ENCODE measurements at regions not wholly inside any gene's neighbourhood (a gene's known extent, or its start where the extent isn't known, plus 50 kb on each side); places are given as distances from the start of the nearest gene placed in this dataset.

DNA sequence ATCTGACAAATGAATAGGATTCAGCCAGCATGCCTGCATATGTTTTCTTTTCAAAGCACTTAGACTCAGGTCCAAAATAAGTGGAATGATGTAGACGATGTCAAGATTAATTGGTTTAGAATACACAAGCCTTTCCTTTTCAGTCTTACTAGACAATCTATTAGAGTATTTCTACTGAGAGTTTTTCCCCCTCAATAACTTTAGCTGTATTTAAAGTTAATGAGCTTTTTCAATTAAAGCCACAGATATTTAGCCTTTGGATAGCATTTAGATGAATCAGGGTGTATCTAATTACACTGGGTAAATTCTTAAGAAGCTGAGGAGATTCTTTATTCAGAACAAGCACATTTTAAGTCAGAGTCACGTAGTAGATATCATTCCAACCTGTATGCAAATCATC is 198.7 kb upstream of the MPDZ start:
- no peaks in the 10 kb centered on the region for H3K27me3 ChIP-seq (replicated peaks; ENCODE audit: insufficient read depth, low read length)
- TF ChIP-seq EZH2phosphoT487 (IDR thresholded peaks at IDR 0.05; ENCODE audit: low read length), result no peak
- TF ChIP-seq EZH2 (optimal IDR thresholded peaks at IDR 0.05; ENCODE audit: low read depth, low read length), result no peak
- TF ChIP-seq, protein P1, sequence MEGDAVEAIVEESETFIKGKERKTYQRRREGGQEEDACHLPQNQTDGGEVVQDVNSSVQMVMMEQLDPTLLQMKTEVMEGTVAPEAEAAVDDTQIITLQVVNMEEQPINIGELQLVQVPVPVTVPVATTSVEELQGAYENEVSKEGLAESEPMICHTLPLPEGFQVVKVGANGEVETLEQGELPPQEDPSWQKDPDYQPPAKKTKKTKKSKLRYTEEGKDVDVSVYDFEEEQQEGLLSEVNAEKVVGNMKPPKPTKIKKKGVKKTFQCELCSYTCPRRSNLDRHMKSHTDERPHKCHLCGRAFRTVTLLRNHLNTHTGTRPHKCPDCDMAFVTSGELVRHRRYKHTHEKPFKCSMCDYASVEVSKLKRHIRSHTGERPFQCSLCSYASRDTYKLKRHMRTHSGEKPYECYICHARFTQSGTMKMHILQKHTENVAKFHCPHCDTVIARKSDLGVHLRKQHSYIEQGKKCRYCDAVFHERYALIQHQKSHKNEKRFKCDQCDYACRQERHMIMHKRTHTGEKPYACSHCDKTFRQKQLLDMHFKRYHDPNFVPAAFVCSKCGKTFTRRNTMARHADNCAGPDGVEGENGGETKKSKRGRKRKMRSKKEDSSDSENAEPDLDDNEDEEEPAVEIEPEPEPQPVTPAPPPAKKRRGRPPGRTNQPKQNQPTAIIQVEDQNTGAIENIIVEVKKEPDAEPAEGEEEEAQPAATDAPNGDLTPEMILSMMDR (IDR thresholded peaks at IDR 0.05; ENCODE audit: low read length), result no peak
- H3K4me2 ChIP-seq (ENCODE audit: low read depth, low read length), result no peak overlapping the region
- no peaks in the 10 kb centered on the region for H3K9me2 ChIP-seq (replicated peaks; ENCODE audit: insufficient read depth, low read length)
- no peaks in the 10 kb centered on the region for H4K20me1 ChIP-seq (ENCODE audit: insufficient read depth, low read length)
- DNase-seq, result no peak
- no peaks in the 10 kb centered on the region for H3K4me1 ChIP-seq (ENCODE audit: low read length)
- H3K27ac ChIP-seq (ENCODE audit: low read length), result no peak overlapping the region
- no peaks in the 10 kb centered on the region for H3F3A ChIP-seq (ENCODE audit: insufficient read depth, low read length)
- no peaks in the 10 kb centered on the region for H3K79me2 ChIP-seq (ENCODE audit: low read length)
- no peaks in the 10 kb centered on the region for H3K9me3 ChIP-seq (replicated peaks; ENCODE audit: insufficient read depth, low read length)
- H3K4me3 ChIP-seq (ENCODE audit: low read length), result no peak overlapping the region
- no peaks in the 10 kb centered on the region for H3K36me3 ChIP-seq (replicated peaks; ENCODE audit: insufficient read depth, low read length)
- no peak overlapping the region for H2AFZ ChIP-seq (ENCODE audit: low read length)
- H3K9ac ChIP-seq (ENCODE audit: low read length), result no peak overlapping the region

- Histone ChIP-seq H3K36me3 (replicated peaks; ENCODE audit: insufficient read depth, low read length) (no peaks in the 10 kb centered on the region), H3K9ac (ENCODE audit: low read length) (no peak overlapping the region), H3K9me3 (replicated peaks; ENCODE audit: insufficient read depth, low read length) (no peaks in the 10 kb centered on the region), H3F3A (ENCODE audit: insufficient read depth, low read length) (no peaks in the 10 kb centered on the region), H3K4me2 (ENCODE audit: low read depth, low read length) (no peak overlapping the region), H3K4me3 (ENCODE audit: low read length) (no peak overlapping the region), H3K4me1 (ENCODE audit: low read length) (no peaks in the 10 kb centered on the region), H3K79me2 (ENCODE audit: low read length) (no peaks in the 10 kb centered on the region), H3K9me2 (replicated peaks; ENCODE audit: insufficient read depth, low read length) (no peaks in the 10 kb centered on the region), H3K27ac (ENCODE audit: low read length) (no peak overlapping the region), H2AFZ (ENCODE audit: low read length) (no peak overlapping the region), H3K27me3 (replicated peaks; ENCODE audit: insufficient read depth, low read length) (no peaks in the 10 kb centered on the region), H4K20me1 (ENCODE audit: insufficient read depth, low read length) (no peaks in the 10 kb centered on the region)
- DNase-seq, result no peak
- TF ChIP-seq, protein P1 (IDR thresholded peaks at IDR 0.05; ENCODE audit: low read length), result no peak
- TF ChIP-seq EZH2 (optimal IDR thresholded peaks at IDR 0.05; ENCODE audit: low read depth, low read length), result no peak
- TF ChIP-seq EZH2phosphoT487 (IDR thresholded peaks at IDR 0.05; ENCODE audit: low read length), result no peak
Observed at GRCh38 chr9:13470836-13471235, 191.3 kb upstream of the MPDZ start.

- no peak overlapping the region for H2AFZ ChIP-seq (ENCODE audit: low read length)
- H3K27ac ChIP-seq (ENCODE audit: low read length), result no peak overlapping the region
- no peaks in the 10 kb centered on the region for H4K20me1 ChIP-seq (ENCODE audit: insufficient read depth, low read length)
- H3K9me2 ChIP-seq (replicated peaks; ENCODE audit: insufficient read depth, low read length), result no peaks in the 10 kb centered on the region
- H3K9me3 ChIP-seq (replicated peaks; ENCODE audit: insufficient read depth, low read length), result no peaks in the 10 kb centered on the region
- TF ChIP-seq, protein P1 (IDR thresholded peaks at IDR 0.05; ENCODE audit: low read length), result no peak
- TF ChIP-seq EZH2phosphoT487 (IDR thresholded peaks at IDR 0.05; ENCODE audit: low read length), result no peak
- H3K4me2 ChIP-seq (ENCODE audit: low read depth, low read length), result no peak overlapping the region
- no peaks in the 10 kb centered on the region for H3K27me3 ChIP-seq (replicated peaks; ENCODE audit: insufficient read depth, low read length)
- DNase-seq, result no peak
- H3K9ac ChIP-seq (ENCODE audit: low read length), result no peak overlapping the region
- no peak overlapping the region for H3K4me3 ChIP-seq (ENCODE audit: low read length)
- H3K4me1 ChIP-seq (ENCODE audit: low read length), result no peaks in the 10 kb centered on the region
- no peaks in the 10 kb centered on the region for H3K79me2 ChIP-seq (ENCODE audit: low read length)
- no peaks in the 10 kb centered on the region for H3K36me3 ChIP-seq (replicated peaks; ENCODE audit: insufficient read depth, low read length)
- H3F3A ChIP-seq (ENCODE audit: insufficient read depth, low read length), result no peaks in the 10 kb centered on the region
Observed at GRCh38 chr9:13467157-13467556, 187.7 kb upstream of the MPDZ start.
